RWPE1 (cell line): ENCODE measurements at regions not wholly inside any gene's neighbourhood (a gene's known extent, or its start where the extent isn't known, plus 50 kb on each side); places are given as distances from the start of the nearest gene placed in this dataset.

Experiments
- CTCF ChIA-PET: fragments of 350-600 bp; sonication (Branson Sonifier 250); formaldehyde crosslinking; extraction: SDS; loops from one replicate; lab custom pipeline; 2021; lab: Yijun Ruan, JAX
- POLR2A ChIA-PET: fragments of 400-600 bp; formaldehyde crosslinking; extraction: SDS; loops from one replicate; lab custom pipeline; 2020; ENCODE audit warnings: antibody characterized with exemption; ENCODE audit not compliant: low non-redundant PET; lab: Yijun Ruan, JAX
- DNase-seq: peaks from one replicate; pipeline ENCODE4 v3.0.0; 2012; ENCODE audit warnings: low spot score
- H3K27ac ChIP-seq: fragments of 450-650 bp; 2 replicates; pipeline ENCODE4 v1.5.1; 2017
- CTCF ChIP-seq: fragments of 450-650 bp; conservative IDR thresholded peaks from 2 replicates; pipeline ENCODE4 v1.5.1; 2017; ENCODE audit warnings: low read depth, mild to moderate bottlenecking

- ChIA-PET POLR2A (no interaction called here), CTCF (interaction anchor here (0.5 kb wide), 1 partner anchor 88 kb away, joined by 6 read pairs; no protein-coding TSS in a partner anchor)
- no peak for DNase-seq
- no peak for TF ChIP-seq CTCF
- no peak overlapping the region for H3K27ac ChIP-seq
These were observed 144.2 kb upstream of the EEA1 start for GRCh38 chr12:93073324-93073723.

- CTCF ChIA-PET: no interaction called here
- H3K27ac ChIP-seq: no peak overlapping the region
- POLR2A ChIA-PET: no interaction called here
- no peak for DNase-seq
- TF ChIP-seq CTCF: no peak
These were observed 149.0 kb upstream of the EEA1 start for GRCh38 chr12:93078059-93078458.

- DNase-seq: no peak
- no peak overlapping the region for H3K27ac ChIP-seq
- no peak for TF ChIP-seq CTCF
- ChIA-PET POLR2A (no interaction called here), CTCF (no interaction called here)
These were observed 149.5 kb upstream of the EEA1 start for GRCh38 chr12:93078577-93078976.

GRCh38 chr12:93079271-93079670 is 150.2 kb upstream of the EEA1 start:
- POLR2A ChIA-PET: no interaction called here
- DNase-seq: no peak
- CTCF ChIA-PET: no interaction called here
- no peak for TF ChIP-seq CTCF
- no peak overlapping the region for H3K27ac ChIP-seq

GRCh38 chr12:93079976-93080375 is 150.9 kb upstream of the EEA1 start:
- TF ChIP-seq CTCF: no peak
- ChIA-PET CTCF (no interaction called here), POLR2A (no interaction called here)
- no peak overlapping the region for H3K27ac ChIP-seq
- no peak for DNase-seq

- CTCF ChIA-PET: no interaction called here
- no peak for DNase-seq
- no peak overlapping the region for H3K27ac ChIP-seq
- no peak for TF ChIP-seq CTCF
- POLR2A ChIA-PET: no interaction called here
These were observed 151.4 kb upstream of the EEA1 start for GRCh38 chr12:93080452-93080851.
